NOMO-1 treated with dmso at 0.1 percent for 144 hours (cell line): ENCODE measurements at regions not wholly inside any gene's neighbourhood (a gene's known extent, or its start where the extent isn't known, plus 50 kb on each side); places are given as distances from the start of the nearest gene placed in this dataset.
A peak's percentile ranks its signal among the peaks of the same experiment; 100 is the strongest.
"Not testable (repeated sequence)": the region's sequence is repeated elsewhere in the genome, so short reads cannot be mapped to it uniquely, and the experiment has no call there.

Experiments used
- DNase-seq: peaks from one replicate; lab custom pipeline; 2025; ENCODE audit not compliant: unreplicated experiment; lab: John Stamatoyannopoulos, UW

DNA sequence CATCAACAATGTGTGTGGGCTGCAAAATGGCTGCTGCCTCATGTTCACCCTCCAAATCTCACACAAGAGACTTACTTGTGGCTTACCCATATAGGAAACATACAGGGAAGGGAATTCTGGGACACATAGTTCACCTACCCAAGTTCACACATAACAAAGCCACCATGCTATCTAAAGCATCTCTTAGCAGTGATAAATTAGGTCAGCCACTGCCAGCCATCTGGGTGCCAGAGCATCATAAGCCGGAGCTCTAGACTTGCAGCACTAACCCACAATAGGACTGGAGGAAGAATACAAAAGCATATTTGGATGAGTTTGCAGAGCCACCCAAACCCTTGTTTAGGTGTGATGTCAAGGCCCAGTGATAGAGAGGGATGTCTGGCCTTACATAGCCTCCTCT lies 321.7 kb downstream of the SEC16B start:
- no peak for DNase-seq

DNA sequence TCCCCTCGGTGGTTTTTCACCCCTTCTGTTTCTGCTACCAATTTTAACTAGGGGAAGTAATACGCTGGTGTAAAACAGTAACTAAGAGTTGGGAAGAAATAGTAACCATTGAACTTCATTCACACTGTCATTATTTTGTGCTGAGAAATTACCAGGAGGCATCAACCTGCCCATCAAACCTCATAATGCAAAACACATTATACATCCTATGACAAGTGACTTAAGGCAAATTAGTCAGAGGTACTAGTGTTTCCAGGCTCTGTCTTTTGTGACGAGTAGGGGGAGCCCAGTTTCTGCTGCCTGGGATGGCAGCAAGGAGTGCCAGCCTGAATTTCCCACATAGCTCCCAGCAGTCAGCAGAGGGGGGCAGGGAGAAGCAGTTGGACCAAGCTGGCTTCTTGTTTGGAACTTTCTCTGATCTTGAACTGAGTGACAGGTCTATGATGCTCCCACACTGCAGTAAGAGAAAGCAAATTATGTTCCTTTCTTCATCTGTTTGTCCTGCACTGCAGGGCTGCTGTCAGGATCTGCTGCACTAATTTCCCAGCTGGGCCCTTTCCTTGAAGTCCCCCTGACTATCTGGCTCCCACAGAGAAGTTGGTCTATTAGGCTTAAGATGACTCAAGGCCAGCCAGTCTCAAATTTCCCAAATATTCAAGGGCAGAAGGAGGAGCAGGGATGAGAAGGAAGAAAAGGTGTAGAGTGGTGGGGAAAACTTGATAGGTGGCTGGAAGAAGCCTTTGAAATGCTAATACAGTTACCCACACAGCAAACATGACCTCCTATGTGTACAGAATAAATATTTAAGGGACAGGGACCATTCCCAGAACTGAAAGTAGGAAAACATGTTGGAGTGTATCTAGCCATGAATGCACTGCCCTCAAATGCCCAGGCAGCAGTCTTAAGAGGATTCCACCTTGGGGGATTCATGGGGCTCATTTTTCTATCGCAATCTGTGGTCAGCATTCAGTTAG lies 322.8 kb downstream of the SEC16B start:
- no peak for DNase-seq

DNA sequence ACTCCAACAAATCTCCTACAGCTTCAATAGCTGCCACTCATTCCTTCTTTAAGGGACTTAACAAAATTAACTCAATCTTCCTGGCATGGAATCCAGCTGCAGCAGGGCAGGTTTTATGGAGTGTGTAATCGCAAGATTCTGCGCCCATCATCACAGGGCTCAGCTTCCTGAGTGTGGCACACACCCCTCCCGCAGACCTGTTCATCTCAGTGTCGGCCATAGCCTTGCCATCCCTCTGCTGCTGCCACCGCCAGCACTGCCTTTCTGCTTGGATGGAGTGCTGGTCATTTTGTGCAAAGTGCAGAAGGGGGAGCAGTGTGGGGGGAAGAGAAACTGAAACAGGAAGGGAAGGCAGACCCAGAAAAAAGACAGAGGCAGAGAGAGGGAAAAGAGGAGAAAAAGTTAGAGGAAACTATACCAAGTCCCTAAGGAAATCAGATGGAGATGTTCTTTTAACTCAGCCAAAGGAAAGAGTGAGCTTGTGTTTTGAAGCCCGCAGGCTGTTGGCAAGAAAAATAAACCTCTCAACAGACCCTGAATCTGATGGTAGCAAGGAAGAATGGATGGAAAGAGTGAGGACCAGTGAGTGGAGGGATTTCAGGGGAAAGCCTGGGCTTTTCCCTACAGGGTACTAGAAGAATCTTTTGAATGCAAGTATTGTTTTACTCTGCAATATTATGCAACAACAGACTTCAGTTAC lies 324.2 kb downstream of the SEC16B start:
- no peak for DNase-seq

DNA sequence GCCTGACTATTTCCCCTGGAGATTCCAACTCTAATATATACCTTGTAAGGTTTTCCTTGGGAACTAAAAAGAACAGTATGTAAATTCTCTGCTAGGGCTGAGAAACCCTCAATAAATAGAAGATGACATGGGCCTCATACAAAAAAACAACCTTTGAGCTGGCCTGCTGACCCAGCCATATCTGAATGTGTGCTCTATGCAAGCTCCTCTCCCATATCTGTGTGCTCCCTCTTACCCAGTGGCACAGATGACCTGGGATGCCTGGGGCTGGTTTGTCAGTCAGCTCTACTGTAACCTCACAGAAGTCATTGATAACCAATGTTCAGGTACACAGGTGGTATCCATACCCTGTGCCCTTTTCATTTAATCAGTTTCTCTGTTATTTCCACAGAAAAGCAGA lies 329.2 kb downstream of the SEC16B start:
- DNase-seq = no peak

DNA sequence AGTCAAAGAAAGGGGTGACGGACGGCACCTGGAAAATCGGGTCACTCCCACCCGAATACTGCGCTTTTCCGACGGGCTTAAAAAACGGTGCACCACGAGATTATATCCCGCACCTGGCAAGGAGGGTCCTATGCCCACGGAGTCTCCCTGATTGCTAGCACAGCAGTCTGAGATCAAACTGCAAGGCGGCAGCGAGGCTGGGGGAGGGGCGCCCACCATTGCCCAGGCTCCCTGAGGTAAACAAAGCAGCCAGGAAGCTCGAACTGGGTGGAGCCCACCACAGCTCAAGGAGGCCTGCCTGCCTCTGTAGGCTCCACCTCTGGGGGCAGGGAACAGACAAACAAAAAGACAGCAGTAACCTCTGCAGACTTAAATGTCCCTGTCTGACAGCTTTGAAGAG lies 335.7 kb downstream of the SEC16B start:
- DNase-seq = not testable (repeated sequence)

DNA sequence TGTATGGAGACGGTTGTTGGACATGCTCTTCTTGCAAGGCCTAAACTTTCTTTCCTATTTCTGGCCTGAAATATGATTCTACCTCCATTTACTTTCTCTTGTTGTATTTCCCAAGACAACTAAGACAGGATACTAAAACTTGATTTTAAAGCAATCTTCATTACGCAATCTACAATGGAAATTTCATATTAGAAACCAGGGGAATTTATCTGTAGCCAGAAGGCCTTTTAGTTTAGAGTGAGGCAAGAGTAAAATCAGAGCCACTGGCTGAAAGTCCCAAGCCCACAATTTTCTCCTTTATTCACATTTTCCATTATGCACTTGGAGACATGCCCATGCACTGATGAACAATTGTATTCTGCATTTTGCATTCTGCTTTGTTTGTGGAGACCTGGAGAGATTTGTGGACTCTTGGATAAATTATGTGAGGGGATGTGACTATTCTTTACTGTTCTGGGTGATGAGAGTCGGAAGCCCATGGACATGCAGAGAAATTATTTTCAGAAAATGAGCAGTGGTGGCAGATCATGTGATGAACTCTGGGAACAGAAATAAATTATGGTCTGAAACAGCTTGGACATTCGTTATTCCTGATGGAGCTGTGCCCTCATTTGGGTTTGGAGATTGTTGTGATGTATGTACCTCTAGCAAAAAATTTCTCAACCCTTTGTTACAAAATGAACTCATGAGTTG lies 336.8 kb downstream of the SEC16B start:
- no peak for DNase-seq

DNA sequence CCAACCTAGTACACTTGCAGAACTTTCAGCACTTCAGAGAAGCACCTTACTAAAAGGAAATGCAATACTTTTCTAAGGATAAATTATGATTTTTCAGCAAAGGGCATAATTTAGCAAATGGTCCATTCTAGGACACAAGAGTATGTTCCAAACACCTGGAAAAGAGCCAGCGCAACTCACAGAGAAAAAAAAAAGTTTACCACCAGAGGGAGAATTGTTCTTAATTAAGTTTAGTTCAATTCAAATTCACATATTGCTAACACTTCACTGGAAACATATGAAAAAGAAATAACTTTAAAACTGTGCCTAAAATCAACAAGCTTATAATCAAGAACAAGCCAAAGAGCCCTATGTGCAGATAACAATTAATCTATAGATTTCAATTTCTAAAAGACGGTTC lies 338.1 kb downstream of the SEC16B start:
- no peak for DNase-seq

DNA sequence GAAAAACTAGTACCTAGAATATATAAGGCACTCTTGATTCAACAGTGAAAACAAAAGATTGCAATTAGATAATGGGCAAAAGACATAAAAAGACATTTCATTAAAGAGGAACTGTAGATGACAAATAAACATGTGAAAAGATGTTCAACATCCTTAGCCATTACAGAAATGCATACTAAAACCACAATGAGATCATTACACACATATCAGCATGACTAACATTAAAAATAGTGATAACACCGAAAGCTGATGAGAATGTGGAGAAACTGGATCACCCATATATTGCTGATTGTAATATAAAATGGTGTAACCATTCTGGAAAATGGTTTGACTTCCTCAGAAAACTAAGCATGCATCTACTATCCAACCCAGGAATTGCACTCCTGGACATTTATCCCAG lies 340.3 kb downstream of the SEC16B start:
- no peak for DNase-seq

DNA sequence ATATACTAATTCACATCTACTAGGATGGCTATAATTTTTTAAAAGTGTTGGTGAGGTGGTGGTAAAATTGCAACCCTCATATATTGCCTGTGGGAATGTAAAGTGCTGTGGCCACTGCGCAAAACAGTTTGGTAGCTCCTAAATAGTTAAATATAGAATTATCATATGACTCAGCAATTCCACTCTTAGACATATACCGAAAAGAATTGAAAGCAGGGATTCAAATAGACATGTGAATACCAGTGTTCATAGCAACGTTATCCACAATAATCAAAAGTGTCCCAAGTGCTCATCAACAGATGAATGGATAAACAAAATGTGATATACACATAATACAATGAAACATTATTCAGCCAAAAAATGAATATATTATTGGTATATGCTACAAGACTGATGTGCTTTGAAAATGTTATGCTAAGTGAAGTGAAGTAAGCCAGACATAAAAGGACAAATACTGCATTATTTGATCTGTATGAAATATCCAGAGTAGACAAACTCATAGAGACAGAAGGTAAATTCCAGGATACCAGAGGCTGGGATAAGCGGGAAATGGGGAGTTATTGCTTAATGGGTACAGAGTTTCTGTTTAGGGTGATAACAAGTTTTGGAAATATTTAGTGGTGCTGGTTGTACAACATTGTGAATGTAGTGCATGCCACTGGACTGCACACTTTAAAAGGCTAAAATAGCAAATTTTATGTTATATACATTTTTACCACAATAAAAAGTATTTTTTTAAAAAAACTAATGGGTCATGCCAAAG lies 342.5 kb downstream of the SEC16B start:
- DNase-seq = no peak

DNA sequence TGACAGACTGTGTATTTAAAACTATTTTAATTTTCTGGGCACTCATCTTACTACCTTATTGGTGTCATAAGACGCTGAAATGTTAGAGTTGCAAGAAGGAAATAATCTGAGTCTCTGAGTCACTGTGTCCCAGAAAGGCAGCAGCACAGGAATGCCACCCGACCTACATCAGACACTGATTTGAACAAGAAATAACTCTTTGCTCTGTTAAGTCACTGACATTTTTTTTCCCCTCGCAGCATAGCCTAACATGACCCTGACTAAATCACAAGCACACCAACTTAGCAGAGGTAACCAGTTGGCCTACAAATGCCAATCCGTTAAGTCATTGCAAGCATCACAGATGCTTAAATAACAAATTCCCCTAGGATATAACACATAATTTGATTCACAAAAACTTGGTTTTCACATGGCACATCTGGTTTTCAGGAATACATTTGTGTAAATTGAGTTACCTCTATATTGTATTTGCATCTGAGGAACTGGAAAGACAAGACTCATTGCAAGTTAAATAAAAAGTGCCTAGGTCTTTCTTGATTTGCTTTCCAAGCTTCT lies 349.1 kb downstream of the SEC16B start:
- no peak for DNase-seq

DNA sequence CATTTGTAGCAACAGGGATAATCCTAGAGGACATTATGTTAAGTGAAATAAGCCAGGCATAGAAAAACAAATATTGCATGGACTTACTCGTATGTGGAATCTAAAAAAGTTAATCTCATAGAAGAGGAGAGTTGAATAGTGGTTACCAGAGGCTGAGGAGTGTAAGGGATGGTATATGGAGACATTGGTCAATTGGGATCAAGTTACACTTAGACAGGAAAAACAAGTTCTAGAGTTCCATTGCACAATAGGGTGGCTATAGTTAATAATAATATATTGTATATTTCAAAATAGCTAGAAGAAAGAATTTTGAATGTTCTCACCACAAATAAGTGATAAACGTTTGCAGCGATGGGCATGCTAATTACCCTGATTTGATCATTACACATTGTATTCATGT lies 354.6 kb downstream of the SEC16B start:
- DNase-seq = no peak

DNA sequence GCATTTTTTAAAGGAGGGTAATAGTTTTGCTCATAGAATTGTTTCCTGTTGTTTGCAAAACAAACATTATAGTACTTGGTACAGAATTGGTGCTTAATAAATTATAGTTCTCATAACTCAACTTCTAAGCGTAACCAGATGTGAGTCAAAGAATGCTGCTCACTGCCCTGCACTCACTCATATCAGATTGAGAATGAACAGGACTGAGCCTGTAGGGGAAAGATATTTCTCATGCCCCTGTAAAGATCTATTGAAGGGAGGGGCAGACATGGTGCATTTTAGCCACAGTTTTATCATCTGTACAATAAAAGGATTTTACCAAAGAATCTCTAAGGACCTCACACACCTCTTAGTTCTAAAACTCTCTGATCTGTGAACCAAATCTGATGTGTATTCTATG lies 358.5 kb downstream of the SEC16B start:
- DNase-seq = no peak

DNA sequence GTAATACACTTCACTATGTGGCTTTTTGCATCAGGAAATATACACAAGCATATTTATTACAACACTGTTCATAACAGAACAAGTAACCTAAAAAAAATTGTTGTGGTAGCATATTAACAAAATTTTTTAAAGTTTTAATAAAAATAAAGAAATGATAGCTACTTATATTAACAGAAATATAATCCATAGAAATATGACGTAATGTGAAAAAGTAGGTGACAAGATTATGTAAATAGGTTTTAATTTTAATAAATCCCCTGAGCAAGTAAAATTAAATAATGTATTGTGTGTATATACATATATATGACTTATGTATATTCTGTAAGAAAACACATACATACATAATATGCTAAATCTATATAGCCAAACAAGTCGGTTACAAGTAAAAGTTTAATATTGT lies 359.9 kb downstream of the SEC16B start:
- DNase-seq = no peak

DNA sequence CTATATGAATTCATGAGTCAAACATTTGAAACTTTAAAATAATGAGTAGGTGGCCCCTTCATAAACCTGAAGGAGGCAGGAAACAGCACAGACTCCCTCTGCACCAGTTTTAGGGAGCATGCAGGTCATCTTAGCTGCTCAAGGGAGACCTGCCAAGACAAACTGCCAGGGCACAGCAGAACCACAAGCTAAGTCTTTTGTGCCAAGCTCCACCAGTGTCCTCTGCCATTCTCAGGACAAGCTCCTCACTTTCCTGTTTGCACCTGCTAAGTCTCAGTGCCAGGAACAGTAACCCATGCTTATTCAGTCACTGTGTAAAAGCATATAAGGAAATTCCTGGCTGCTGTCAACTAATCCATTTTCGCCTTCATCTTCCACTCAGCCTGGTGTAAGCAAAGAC lies 368.9 kb downstream of the SEC16B start:
- no peak for DNase-seq

DNA sequence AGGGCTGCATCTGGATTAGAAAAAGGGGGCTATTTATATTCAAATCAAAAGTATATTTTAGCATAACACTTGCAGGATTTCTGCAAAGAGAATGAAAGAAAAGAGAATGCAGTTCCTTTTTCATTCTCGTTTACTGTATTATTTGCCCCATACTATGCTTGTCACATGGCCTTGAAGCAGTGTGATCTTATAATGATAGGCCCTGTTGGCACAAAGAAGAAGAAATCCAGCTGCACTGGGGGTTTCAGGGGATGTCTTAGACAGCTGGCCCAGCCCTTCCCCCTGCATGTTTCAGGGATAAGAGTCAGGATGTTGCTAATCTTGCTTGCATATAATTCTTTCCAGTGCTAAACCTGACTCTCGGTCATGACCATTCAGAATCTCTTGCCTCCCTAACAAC lies 369.5 kb downstream of the SEC16B start:
- DNase-seq = no peak

DNA sequence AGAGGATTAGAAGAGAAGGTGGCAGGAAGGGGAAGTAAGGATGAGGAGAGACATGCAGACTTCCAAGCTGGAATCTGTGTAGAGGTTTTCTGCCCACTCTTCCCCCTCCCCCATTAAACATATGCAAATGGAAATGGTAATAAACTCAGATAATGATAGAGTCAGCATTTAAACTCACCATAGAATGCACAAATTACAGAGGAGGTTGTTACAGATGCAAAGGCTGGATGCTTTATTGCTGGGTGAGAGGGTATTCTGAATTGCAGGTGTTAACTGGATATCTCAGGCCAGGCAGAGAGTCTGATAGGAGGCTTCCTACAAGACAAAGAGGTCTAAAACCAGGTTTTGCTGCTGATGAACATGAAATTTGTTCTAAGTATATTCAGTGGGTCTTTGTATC lies 372.5 kb downstream of the SEC16B start:
- no peak for DNase-seq

DNA sequence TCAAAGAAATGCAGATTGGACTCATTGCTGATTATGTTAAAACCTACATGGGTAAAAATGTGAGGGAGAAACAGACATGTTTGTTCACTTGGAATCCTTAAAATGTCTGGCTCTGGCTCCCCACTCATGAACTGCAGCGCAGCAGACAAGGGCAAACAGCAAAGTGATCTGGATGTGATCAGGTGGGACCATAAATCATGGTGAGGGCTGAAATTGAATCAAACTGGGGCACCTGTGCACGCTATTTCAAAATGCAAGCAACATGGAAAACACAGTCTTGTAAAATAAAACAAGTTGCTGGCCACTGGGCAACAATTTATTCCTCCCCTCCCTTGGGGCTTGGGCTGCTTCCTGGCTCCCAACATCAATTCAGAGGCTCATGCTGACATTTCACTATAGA lies 373.4 kb downstream of the SEC16B start:
- DNase-seq = no peak

DNA sequence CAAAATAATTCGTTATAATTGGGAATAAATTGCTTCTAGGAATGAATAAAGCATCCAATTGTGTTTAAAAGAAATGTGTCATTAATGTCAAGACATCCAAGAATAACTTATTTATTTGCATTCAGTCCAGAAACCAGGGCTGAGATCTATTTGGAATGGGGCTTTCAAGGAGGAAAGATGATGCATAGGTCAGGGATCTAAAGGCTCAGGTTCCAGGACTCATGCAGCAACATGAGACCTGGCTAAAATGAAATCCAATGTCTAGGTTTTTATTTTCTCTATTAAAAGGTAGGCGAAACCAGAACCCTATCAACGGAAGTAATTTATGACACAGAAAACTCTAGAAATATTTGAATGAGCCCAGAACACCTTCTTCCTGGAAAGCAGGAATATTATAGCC lies 376.8 kb downstream of the SEC16B start:
- DNase-seq = no peak

DNA sequence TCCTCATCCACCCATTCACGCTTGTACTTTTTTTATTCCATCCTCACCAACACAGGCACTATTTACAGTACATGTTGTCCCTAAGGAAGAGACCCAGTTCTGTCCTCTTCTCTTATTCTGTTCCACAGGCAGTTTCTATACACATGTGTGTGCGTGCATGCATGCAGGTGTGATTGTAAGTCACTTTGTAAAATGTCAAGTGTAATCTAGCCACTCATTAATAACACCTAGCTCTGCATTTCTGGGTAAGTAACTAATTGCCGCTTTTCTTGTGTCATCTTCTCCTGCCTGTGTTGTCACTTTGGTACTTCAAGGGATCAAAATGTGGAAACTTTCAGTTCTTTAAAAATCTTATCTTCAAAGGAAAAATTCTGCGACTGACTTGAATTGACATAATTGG lies 377.2 kb downstream of the SEC16B start:
- DNase-seq = no peak

DNA sequence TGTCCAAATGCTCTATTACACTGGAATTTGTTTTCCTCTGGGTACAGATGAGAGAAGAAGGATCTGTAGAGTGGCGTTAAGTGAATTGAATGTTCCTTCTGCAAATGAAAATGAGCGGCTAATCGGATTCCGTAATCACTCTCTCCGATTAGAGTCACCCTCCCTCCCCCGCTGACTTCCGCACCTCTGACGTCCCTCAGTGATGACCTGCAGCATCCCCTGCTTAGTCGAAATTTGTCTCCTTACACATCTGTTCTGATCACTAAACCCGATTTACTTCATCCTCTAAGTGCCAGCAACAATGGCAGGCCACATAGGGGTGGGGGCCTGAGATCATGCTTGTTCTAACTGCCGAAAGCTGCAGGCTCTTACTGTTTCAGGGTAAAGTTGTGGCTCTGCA lies 378.7 kb downstream of the SEC16B start:
- peak; percentile 15 for DNase-seq

DNA sequence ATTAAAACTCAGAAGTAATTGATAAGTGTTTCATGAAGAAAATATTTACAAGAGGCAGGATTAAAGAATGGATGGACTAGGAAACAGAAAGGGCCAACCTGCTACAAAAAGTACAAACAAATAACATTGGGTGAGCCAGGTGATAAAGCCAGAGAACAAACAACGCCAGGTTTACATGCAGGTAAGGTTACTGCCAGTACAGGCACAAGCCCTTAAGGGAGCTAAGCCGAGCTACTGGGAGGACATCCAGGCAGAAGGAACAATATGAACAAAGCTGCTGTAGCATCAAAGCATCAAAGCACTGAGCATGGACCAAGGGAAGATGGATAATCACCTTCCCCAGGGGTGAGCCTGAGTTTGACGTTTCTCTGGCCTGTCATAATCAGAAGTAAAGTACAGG lies 380.7 kb downstream of the SEC16B start:
- DNase-seq = no peak
